Uterus (tissue), 2 donors: ENCODE measurements at regions not wholly inside any gene's neighbourhood (a gene's known extent, or its start where the extent isn't known, plus 50 kb on each side); places are given as distances from the start of the nearest gene placed in this dataset.

ENCODE experiments used
- CTCF ChIP-seq, 4 experiments: fragments of 200-600 bp in 2 of 4; fragments of 450-650 bp in 2 of 4; sonication (generic) in 2 of 4; IDR thresholded peaks; one replicate each; pipeline ENCODE4 v1.5.1; 2016 to 2019; ENCODE audit warnings: antibody characterized with exemption in 4 of 4, mild to moderate bottlenecking in 2 of 4, moderate library complexity in 1 of 4
- POLR2A ChIP-seq, 2 donors: fragments of 450-650 bp; IDR thresholded peaks; one replicate each; pipeline ENCODE4 v1.6.1; 2016; ENCODE audit warnings: antibody characterized with exemption in 2 of 2, mild to moderate bottlenecking in 1 of 2, moderate library complexity in 1 of 2

- TF ChIP-seq CTCF (IDR thresholded peaks at IDR 0.05) (no peak), POLR2A (IDR thresholded peaks at IDR 0.05) (no peak)
Observed at GRCh38 chr18:56489893-56490292, 148.5 kb downstream of the TXNL1 start.
